ENCODE measurements at regions not wholly inside any gene's neighbourhood (a gene's known extent, or its start where the extent isn't known, plus 50 kb on each side); places are given as distances from the start of the nearest gene placed in this dataset.

GRCh38 chr7:135853499-135853898 is 104.9 kb upstream of the FAM180A start:
- no peak overlapping the region for H2AFZ ChIP-seq (ENCODE audit: insufficient read depth, low read length, poor library complexity)
- no peaks in the 10 kb centered on the region for H3K27me3 ChIP-seq (ENCODE audit: insufficient read depth, low read length)
- no peak overlapping the region for H4K8ac ChIP-seq (ENCODE audit: low read depth, low read length)
- H3K79me2 ChIP-seq (ENCODE audit: control insufficient read depth, insufficient read depth, low read length, poor library complexity), result no peaks in the 10 kb centered on the region
- H3K4me1 ChIP-seq (ENCODE audit: control insufficient read depth in 1 of 2, insufficient read depth in 2 of 2, low read length in 2 of 2), result peaks cover 0 to 5% of the 10 kb centered on the region in 2 experiments
- no CpG with 5 or more reads among the region's 2 CpGs for WGBS (ENCODE audit: extremely low coverage, insufficient coverage, insufficient read length)
- no peak overlapping the region for H2BK120ac ChIP-seq (ENCODE audit: insufficient read depth, low read length, poor library complexity)
- no peak overlapping the region for H3K23ac ChIP-seq (ENCODE audit: low read length)
- no peak overlapping the region for H3K27ac ChIP-seq (ENCODE audit: low read depth, low read length)
- H2BK12ac ChIP-seq (ENCODE audit: low read length), result no peak overlapping the region
- H3K4me3 ChIP-seq (ENCODE audit: low read depth, low read length), result no peak overlapping the region
- H3K79me1 ChIP-seq (ENCODE audit: low read length), result no peaks in the 10 kb centered on the region
- H4K12ac ChIP-seq (ENCODE audit: low read depth, low read length), result no peak overlapping the region
- no peak overlapping the region for H3K14ac ChIP-seq (ENCODE audit: low read length)
- H3K9ac ChIP-seq (ENCODE audit: low read length), result no peak overlapping the region
- no peak overlapping the region for H3K18ac ChIP-seq (ENCODE audit: low read length)
- peaks cover 3% of the 10 kb centered on the region for H3K9me3 ChIP-seq (ENCODE audit: insufficient read depth, low read depth, low read length)
- no peak overlapping the region for H2AK5ac ChIP-seq (ENCODE audit: low read length)
- DNase-seq, result no peak
- H4K91ac ChIP-seq (ENCODE audit: low read depth, low read length), result no peak overlapping the region
- H2BK5ac ChIP-seq (ENCODE audit: low read depth, low read length, poor library complexity), result no peak overlapping the region
- no peak overlapping the region for H3K4ac ChIP-seq (ENCODE audit: low read depth, low read length)
- H3K4me2 ChIP-seq (ENCODE audit: low read length), result no peak overlapping the region
- no peaks in the 10 kb centered on the region for H3K36me3 ChIP-seq (ENCODE audit: control insufficient read depth in 1 of 2, insufficient read depth in 2 of 2, low read length in 2 of 2)

GRCh38 chr7:135853008-135853407 is 104.4 kb upstream of the FAM180A start:
- H2AK5ac ChIP-seq (ENCODE audit: low read length), result no peak overlapping the region
- H3K14ac ChIP-seq (ENCODE audit: low read length), result no peak overlapping the region
- H3K18ac ChIP-seq (ENCODE audit: low read length), result no peak overlapping the region
- H3K79me2 ChIP-seq (ENCODE audit: control insufficient read depth, insufficient read depth, low read length, poor library complexity), result no peaks in the 10 kb centered on the region
- H3K27me3 ChIP-seq (ENCODE audit: insufficient read depth, low read length), result no peaks in the 10 kb centered on the region
- H3K36me3 ChIP-seq (ENCODE audit: control insufficient read depth in 1 of 2, insufficient read depth in 2 of 2, low read length in 2 of 2), result no peaks in the 10 kb centered on the region
- H3K9ac ChIP-seq (ENCODE audit: low read length), result no peak overlapping the region
- H3K4me3 ChIP-seq (ENCODE audit: low read depth, low read length), result no peak overlapping the region
- no peak overlapping the region for H4K8ac ChIP-seq (ENCODE audit: low read depth, low read length)
- no peak overlapping the region for H3K27ac ChIP-seq (ENCODE audit: low read depth, low read length)
- H3K23ac ChIP-seq (ENCODE audit: low read length), result no peak overlapping the region
- no peak overlapping the region for H4K12ac ChIP-seq (ENCODE audit: low read depth, low read length)
- no peak overlapping the region for H3K4ac ChIP-seq (ENCODE audit: low read depth, low read length)
- no CpG with 5 or more reads among the region's 3 CpGs for WGBS (ENCODE audit: extremely low coverage, insufficient coverage, insufficient read length)
- H4K91ac ChIP-seq (ENCODE audit: low read depth, low read length), result no peak overlapping the region
- peaks cover 0 to 5% of the 10 kb centered on the region in 2 experiments for H3K4me1 ChIP-seq (ENCODE audit: control insufficient read depth in 1 of 2, insufficient read depth in 2 of 2, low read length in 2 of 2)
- H2AFZ ChIP-seq (ENCODE audit: insufficient read depth, low read length, poor library complexity), result no peak overlapping the region
- H3K9me3 ChIP-seq (ENCODE audit: insufficient read depth, low read depth, low read length), result peaks cover 2% of the 10 kb centered on the region
- DNase-seq, result no peak
- H2BK120ac ChIP-seq (ENCODE audit: insufficient read depth, low read length, poor library complexity), result no peak overlapping the region
- H3K4me2 ChIP-seq (ENCODE audit: low read length), result no peak overlapping the region
- no peaks in the 10 kb centered on the region for H3K79me1 ChIP-seq (ENCODE audit: low read length)
- H2BK12ac ChIP-seq (ENCODE audit: low read length), result no peak overlapping the region
- no peak overlapping the region for H2BK5ac ChIP-seq (ENCODE audit: low read depth, low read length, poor library complexity)

DNA sequence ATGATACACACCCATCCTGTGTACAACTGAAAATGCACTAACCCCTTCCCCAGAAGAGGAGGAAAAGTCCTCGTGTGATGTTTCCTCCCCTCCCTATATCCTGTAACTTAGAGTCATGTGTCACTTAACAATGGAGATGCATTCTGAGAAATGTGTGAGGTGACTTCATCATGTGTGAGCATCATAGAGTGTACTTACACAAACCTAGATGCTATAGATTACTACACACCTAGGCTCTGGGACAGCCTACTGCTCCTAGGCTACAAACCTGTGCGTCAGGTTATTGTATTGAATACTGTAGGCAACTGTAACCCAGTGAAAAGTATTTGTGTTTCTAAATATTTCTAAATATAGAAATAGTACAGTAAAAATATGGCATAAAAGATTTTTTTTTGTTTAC is 98.6 kb upstream of the FAM180A start:
- Histone ChIP-seq H3K14ac (ENCODE audit: low read length) (no peak overlapping the region), H2BK5ac (ENCODE audit: low read depth, low read length, poor library complexity) (no peak overlapping the region), H2AFZ (ENCODE audit: insufficient read depth, low read length, poor library complexity) (no peak overlapping the region), H3K27me3 (ENCODE audit: insufficient read depth, low read length) (no peaks in the 10 kb centered on the region), H3K27ac (ENCODE audit: low read depth, low read length) (no peak overlapping the region), H2AK5ac (ENCODE audit: low read length) (no peak overlapping the region), H3K4me1 (ENCODE audit: control insufficient read depth in 1 of 2, insufficient read depth in 2 of 2, low read length in 2 of 2) (peaks cover 0 to 3% of the 10 kb centered on the region in 2 experiments), H3K9ac (ENCODE audit: low read length) (no peak overlapping the region), H2BK120ac (ENCODE audit: insufficient read depth, low read length, poor library complexity) (no peak overlapping the region), H3K18ac (ENCODE audit: low read length) (no peak overlapping the region), H3K79me2 (ENCODE audit: control insufficient read depth, insufficient read depth, low read length, poor library complexity) (no peaks in the 10 kb centered on the region), H3K79me1 (ENCODE audit: low read length) (no peaks in the 10 kb centered on the region), H3K23ac (ENCODE audit: low read length) (no peak overlapping the region), H4K91ac (ENCODE audit: low read depth, low read length) (no peak overlapping the region), H4K8ac (ENCODE audit: low read depth, low read length) (no peak overlapping the region), H2BK12ac (ENCODE audit: low read length) (no peak overlapping the region), H3K36me3 (ENCODE audit: control insufficient read depth in 1 of 2, insufficient read depth in 2 of 2, low read length in 2 of 2) (no peaks in the 10 kb centered on the region), H3K4me3 (ENCODE audit: low read depth, low read length) (no peak overlapping the region), H4K12ac (ENCODE audit: low read depth, low read length) (no peak overlapping the region), H3K4ac (ENCODE audit: low read depth, low read length) (no peak overlapping the region), H3K9me3 (ENCODE audit: insufficient read depth, low read depth, low read length) (no peaks in the 10 kb centered on the region), H3K4me2 (ENCODE audit: low read length) (no peak overlapping the region)
- no peak for DNase-seq
- WGBS (ENCODE audit: extremely low coverage, insufficient coverage, insufficient read length), result no CpG with 5 or more reads among the region's 2 CpGs

DNA sequence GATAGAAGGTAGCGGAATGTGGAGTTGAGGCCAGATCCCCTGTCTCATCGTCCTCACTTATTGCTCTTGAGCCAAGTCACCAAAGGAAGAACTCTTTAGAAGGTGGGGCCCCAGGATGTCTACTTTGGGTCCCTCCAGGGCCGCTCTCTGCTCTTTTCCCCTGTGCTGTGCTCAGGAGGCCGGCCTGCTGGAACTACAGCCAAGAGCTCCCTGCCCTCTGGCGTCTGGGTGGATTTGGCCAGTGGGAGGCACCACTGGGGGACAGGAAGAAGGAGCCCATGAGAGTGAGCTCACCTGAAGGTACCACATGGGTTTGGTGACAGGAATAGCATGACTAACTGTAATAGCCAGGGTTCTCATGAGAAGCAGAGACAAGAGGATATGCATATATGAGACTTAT is 97.7 kb upstream of the FAM180A start:
- Histone ChIP-seq H4K8ac (ENCODE audit: low read depth, low read length) (no peak overlapping the region), H2BK12ac (ENCODE audit: low read length) (no peak overlapping the region), H3K14ac (ENCODE audit: low read length) (no peak overlapping the region), H3K79me1 (ENCODE audit: low read length) (no peaks in the 10 kb centered on the region), H3K23ac (ENCODE audit: low read length) (no peak overlapping the region), H2BK5ac (ENCODE audit: low read depth, low read length, poor library complexity) (no peak overlapping the region), H4K91ac (ENCODE audit: low read depth, low read length) (no peak overlapping the region), H3K4ac (ENCODE audit: low read depth, low read length) (no peak overlapping the region), H3K36me3 (ENCODE audit: control insufficient read depth in 1 of 2, insufficient read depth in 2 of 2, low read length in 2 of 2) (no peaks in the 10 kb centered on the region), H3K79me2 (ENCODE audit: control insufficient read depth, insufficient read depth, low read length, poor library complexity) (no peaks in the 10 kb centered on the region), H2BK120ac (ENCODE audit: insufficient read depth, low read length, poor library complexity) (no peak overlapping the region), H3K4me1 (ENCODE audit: control insufficient read depth in 1 of 2, insufficient read depth in 2 of 2, low read length in 2 of 2) (peaks cover 0 to 3% of the 10 kb centered on the region in 2 experiments), H3K9me3 (ENCODE audit: insufficient read depth, low read depth, low read length) (no peaks in the 10 kb centered on the region), H2AK5ac (ENCODE audit: low read length) (no peak overlapping the region), H3K4me2 (ENCODE audit: low read length) (no peak overlapping the region), H3K27ac (ENCODE audit: low read depth, low read length) (no peak overlapping the region), H3K9ac (ENCODE audit: low read length) (no peak overlapping the region), H4K12ac (ENCODE audit: low read depth, low read length) (no peak overlapping the region), H3K27me3 (ENCODE audit: insufficient read depth, low read length) (no peaks in the 10 kb centered on the region), H2AFZ (ENCODE audit: insufficient read depth, low read length, poor library complexity) (no peak overlapping the region), H3K4me3 (ENCODE audit: low read depth, low read length) (no peak overlapping the region), H3K18ac (ENCODE audit: low read length) (no peak overlapping the region)
- no peak for DNase-seq
- no CpG with 5 or more reads among the region's 5 CpGs for WGBS (ENCODE audit: extremely low coverage, insufficient coverage, insufficient read length)

Measured in trophoblast cell (in vitro differentiated cells and primary cell).